ENCODE measurements at regions not wholly inside any gene's neighbourhood (a gene's known extent, or its start where the extent isn't known, plus 50 kb on each side); places are given as distances from the start of the nearest gene placed in this dataset.
A peak's percentile ranks its signal among the peaks of the same experiment; 100 is the strongest.

GRCh38 chr5:143691287-143691944 lies 120.5 kb upstream of the HMHB1 start:
- DNase-seq: no peak

- no peak for DNase-seq
Measured at GRCh38 chr5:143687604-143688003, 124.4 kb upstream of the HMHB1 start.

- peak in 1 of 2 experiments; percentile 6 for DNase-seq
Measured at GRCh38 chr5:143685246-143685815, 126.6 kb upstream of the HMHB1 start.

GRCh38 chr5:143683459-143683858 lies 128.5 kb upstream of the HMHB1 start:
- no peak for DNase-seq

- no peak for DNase-seq
Measured at GRCh38 chr5:143682929-143683386, 129.0 kb upstream of the HMHB1 start.

- no peak for DNase-seq
Measured at GRCh38 chr5:143682246-143682905, 129.6 kb upstream of the HMHB1 start.

- DNase-seq: no peak
Measured at GRCh38 chr5:143680672-143681259, 131.2 kb upstream of the HMHB1 start.

- DNase-seq: no peak
Measured at GRCh38 chr5:143679777-143680176, 132.2 kb upstream of the HMHB1 start.

- no peak for DNase-seq
Measured at GRCh38 chr5:143678148-143678905, 133.6 kb upstream of the HMHB1 start.

GRCh38 chr5:143677403-143677802 lies 134.6 kb upstream of the HMHB1 start:
- DNase-seq: no peak

GRCh38 chr5:143676802-143677201 lies 135.2 kb upstream of the HMHB1 start:
- no peak for DNase-seq

GRCh38 chr5:143674469-143674786 lies 137.5 kb upstream of the HMHB1 start:
- no peak for DNase-seq

- no peak for DNase-seq
Measured at GRCh38 chr5:143673676-143674468, 138.1 kb upstream of the HMHB1 start.

GRCh38 chr5:143672806-143673205 lies 139.2 kb upstream of the HMHB1 start:
- no peak for DNase-seq

GRCh38 chr5:143671674-143672569 lies 140.0 kb upstream of the HMHB1 start:
- DNase-seq: no peak

GRCh38 chr5:143671021-143671420 lies 140.9 kb upstream of the HMHB1 start:
- DNase-seq: no peak

- no peak for DNase-seq
Measured at GRCh38 chr5:143665866-143666265, 146.1 kb upstream of the HMHB1 start.

GRCh38 chr5:143664623-143665022 lies 147.3 kb upstream of the HMHB1 start:
- DNase-seq: no peak

- DNase-seq: no peak
Measured at GRCh38 chr5:143663872-143664271, 148.1 kb upstream of the HMHB1 start.

GRCh38 chr5:143662020-143662419 lies 149.9 kb upstream of the HMHB1 start:
- DNase-seq: no peak

GRCh38 chr5:143660625-143661024 lies 151.3 kb upstream of the HMHB1 start:
- DNase-seq: no peak
